ENCODE measurements at regions not wholly inside any gene's neighbourhood (a gene's known extent, or its start where the extent isn't known, plus 50 kb on each side); places are given as distances from the start of the nearest gene placed in this dataset.

GRCh38 chr12:53866727-53867126, 71.9 kb upstream of the HOXC13 start:
- Histone ChIP-seq H3K23ac (ENCODE audit: insufficient read length, low read depth, low read length) (no peak overlapping the region), H3K4ac (ENCODE audit: low read depth, low read length) (no peak overlapping the region), H3K14ac (ENCODE audit: insufficient read depth, low read length) (no peak overlapping the region), H4K8ac (replicated peaks; ENCODE audit: insufficient read length, low read depth, low read length) (no peak overlapping the region), H3T11ph (ENCODE audit: low read length) (no peak overlapping the region), H3K56ac (ENCODE audit: insufficient read length, low read depth, low read length) (no peak overlapping the region), H3K79me2 (ENCODE audit: insufficient read depth, low read length) (no peaks in the 10 kb centered on the region), H3K23me2 (ENCODE audit: insufficient read length, low read depth, low read length, poor library complexity, severe bottlenecking) (no peaks in the 10 kb centered on the region), H3K4me1 (ENCODE audit: insufficient read depth, low read length) (no peaks in the 10 kb centered on the region), H2BK120ac (ENCODE audit: low read depth, low read length, poor library complexity, severe bottlenecking) (no peak overlapping the region), H3K9me3 (ENCODE audit: control insufficient read depth, low read depth, low read length) (no peaks in the 10 kb centered on the region), H2BK12ac (ENCODE audit: insufficient read length, low read depth, low read length) (no peak overlapping the region), H2BK20ac (ENCODE audit: low read depth, low read length, poor library complexity, severe bottlenecking) (no peak overlapping the region), H2BK5ac (ENCODE audit: insufficient read length, low read length) (no peak overlapping the region), H4K5ac (ENCODE audit: insufficient read length, low read depth, low read length) (no peak overlapping the region), H4K91ac (ENCODE audit: insufficient read length, low read depth, low read length) (no peak overlapping the region), H3K27ac (ENCODE audit: insufficient read length, low read depth, low read length) (no peak overlapping the region), H2AFZ (ENCODE audit: low read length) (no peak overlapping the region), H3K27me3 (ENCODE audit: insufficient read depth, low read length) (no peaks in the 10 kb centered on the region), H2AK5ac (ENCODE audit: insufficient read length, low read length) (no peak overlapping the region), H4K20me1 (ENCODE audit: control insufficient read depth, insufficient read depth, insufficient read length) (no peaks in the 10 kb centered on the region), H2BK15ac (ENCODE audit: low read depth, low read length) (no peak overlapping the region), H3K4me2 (ENCODE audit: insufficient read depth, insufficient read length, low read length) (no peak overlapping the region), H3K9ac (ENCODE audit: extremely low read depth, insufficient read length, low read length) (no peak overlapping the region), H3K18ac (ENCODE audit: insufficient read length, low read depth, low read length) (no peak overlapping the region), H3K79me1 (ENCODE audit: insufficient read depth, low read depth, low read length, poor library complexity, severe bottlenecking) (no peaks in the 10 kb centered on the region)
- Mint-ChIP-seq H3K4me1 (peaks cover 6% of the 10 kb centered on the region in 2 experiments), H3K36me3 (ENCODE audit: insufficient read depth in 1 of 3, low read depth in 3 of 3) (no peaks in the 10 kb centered on the region), H3K27me3 (ENCODE audit: low read depth) (peaks cover 16% of the 10 kb centered on the region), H3K4me3 (no peak overlapping the region), H3K9me3 (no peaks in the 10 kb centered on the region), H3K27ac (no peak overlapping the region)
- WGBS (ENCODE audit: extremely low coverage, insufficient read length, low lambda C conversion rate), result no CpG with 5 or more reads among the region's 3 CpGs
- DNase-seq, result no peak
- TF ChIP-seq CTCF (conservative IDR thresholded peaks at IDR 0.05), result no peak
